Subcutaneous abdominal adipose tissue (tissue), 5 donors: ENCODE measurements at regions not wholly inside any gene's neighbourhood (a gene's known extent, or its start where the extent isn't known, plus 50 kb on each side); places are given as distances from the start of the nearest gene placed in this dataset.

Experiments
- H3K27ac ChIP-seq: one replicate; pipeline ENCODE4 v1.7.0; 2013; ENCODE audit warnings: low read depth, mild to moderate bottlenecking, inconsistent platforms, low read length, moderate library complexity
- H3K27me3 ChIP-seq, 5 donors: one replicate each; pipeline ENCODE4 v1.7.0; 2013; ENCODE audit warnings: low read length in 5 of 5, inconsistent platforms in 1 of 5; ENCODE audit not compliant: control insufficient read depth in 5 of 5, insufficient read depth in 4 of 5
- H3K36me3 ChIP-seq, 5 donors: one replicate each; pipeline ENCODE4 v1.7.0; 2013; ENCODE audit warnings: low read length in 5 of 5; ENCODE audit not compliant: control insufficient read depth in 5 of 5, insufficient read depth in 5 of 5
- H3K4me1 ChIP-seq, 5 donors: one replicate each; pipeline ENCODE4 v1.7.0; 2013; ENCODE audit warnings: low read length in 5 of 5, mild to moderate bottlenecking in 3 of 5, moderate library complexity in 1 of 5; ENCODE audit not compliant: control insufficient read depth in 5 of 5, insufficient read depth in 5 of 5
- H3K4me3 ChIP-seq, 5 donors: one replicate each; pipeline ENCODE4 v1.7.0; 2013; ENCODE audit warnings: low read length in 5 of 5, low read depth in 1 of 5
- H3K9ac ChIP-seq, 5 donors: one replicate each; pipeline ENCODE4 v1.7.0; 2013; ENCODE audit warnings: low read length in 5 of 5, mild to moderate bottlenecking in 4 of 5, moderate library complexity in 3 of 5
- H3K9me3 ChIP-seq, 5 donors: one replicate each; pipeline ENCODE4 v1.7.0; 2013; ENCODE audit warnings: low read length in 5 of 5; ENCODE audit not compliant: control insufficient read depth in 5 of 5
- donor health status: healthy.
- donor health status: healthy.
- donor health status: healthy.
- donor health status: healthy.
- donor health status: healthy.

DNA sequence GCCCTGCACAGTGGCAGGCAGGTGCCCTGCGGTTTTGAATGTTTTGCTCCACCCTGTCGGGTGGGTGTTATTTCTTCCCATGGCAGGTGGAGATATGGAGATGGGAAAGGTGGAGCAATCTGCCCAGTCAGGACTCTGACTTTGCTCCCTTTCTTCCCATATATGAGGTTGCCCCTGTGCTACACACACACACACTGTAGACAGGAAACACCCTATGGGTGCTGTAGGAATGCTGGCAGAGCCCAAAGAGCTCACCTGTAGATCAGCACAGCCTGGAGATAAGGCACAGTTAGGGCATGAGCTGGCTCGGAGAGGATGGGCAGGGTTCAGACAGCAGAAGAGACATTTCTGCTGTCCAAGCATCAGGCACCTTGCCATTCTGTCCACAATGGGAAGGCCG lies 246.0 kb upstream of the AJAP1 start:
- no peak overlapping the region for H3K4me3 ChIP-seq
- H3K9me3 ChIP-seq, result peaks cover 0 to 5% (median 0%) of the 10 kb centered on the region in 5 donors
- H3K4me1 ChIP-seq, result no peaks in the 10 kb centered on the region
- no peak overlapping the region for H3K27ac ChIP-seq
- peaks cover 0 to 13% (median 7%) of the 10 kb centered on the region in 5 donors for H3K27me3 ChIP-seq
- no peak overlapping the region for H3K9ac ChIP-seq
- no peaks in the 10 kb centered on the region for H3K36me3 ChIP-seq

DNA sequence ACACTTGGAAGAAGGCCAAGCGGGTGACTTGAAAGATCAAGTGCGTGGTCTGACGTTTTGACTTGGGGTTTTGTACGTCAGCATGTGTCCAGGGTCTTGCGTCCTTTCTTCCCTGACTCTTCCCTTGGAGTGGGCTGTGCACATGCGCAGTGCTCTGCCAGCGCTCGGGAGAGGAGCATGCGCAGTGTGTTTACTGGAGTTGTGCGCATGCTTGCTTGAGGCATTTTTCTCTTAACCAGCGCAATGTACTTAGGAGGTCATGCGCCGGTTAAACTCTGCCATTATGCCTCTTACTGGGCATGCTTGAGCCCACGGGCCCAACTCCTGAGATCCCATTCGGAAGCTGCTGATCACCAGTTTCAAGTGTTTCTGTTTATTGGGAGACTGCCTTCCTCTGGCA lies 242.5 kb upstream of the AJAP1 start:
- Histone ChIP-seq H3K27me3 (peaks cover 0 to 5% (median under 1%) of the 10 kb centered on the region in 5 donors), H3K4me3 (no peak overlapping the region), H3K9ac (no peak overlapping the region), H3K36me3 (no peaks in the 10 kb centered on the region), H3K4me1 (no peaks in the 10 kb centered on the region), H3K9me3 (peaks cover 0 to 17% (median 5%) of the 10 kb centered on the region in 5 donors), H3K27ac (no peak overlapping the region)

DNA sequence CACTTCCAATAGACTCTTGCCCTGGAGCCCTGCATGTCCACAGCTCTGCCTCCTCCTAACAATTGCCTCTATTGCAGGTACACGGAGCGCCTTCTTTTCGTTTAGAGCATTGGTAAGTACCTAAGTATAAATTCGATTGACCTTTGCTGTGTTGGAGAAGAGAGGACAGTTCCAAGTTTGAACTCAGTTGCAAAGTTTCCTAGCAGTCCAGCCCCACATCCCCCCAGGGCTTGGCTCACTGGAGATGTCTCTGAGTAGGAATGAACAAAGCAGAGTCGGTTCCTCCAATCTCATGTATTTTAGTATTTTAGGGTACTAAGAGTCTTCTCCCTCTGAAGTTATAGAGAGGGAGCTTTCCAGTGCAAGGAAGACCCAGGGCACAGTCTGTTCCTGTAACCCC lies 238.9 kb upstream of the AJAP1 start:
- Histone ChIP-seq H3K27ac (no peak overlapping the region), H3K9ac (no peak overlapping the region), H3K4me3 (no peak overlapping the region), H3K27me3 (peaks cover 0 to 4% (median 0%) of the 10 kb centered on the region in 5 donors), H3K9me3 (peaks cover 5 to 26% (median 10%) of the 10 kb centered on the region in 5 donors), H3K36me3 (no peaks in the 10 kb centered on the region), H3K4me1 (no peaks in the 10 kb centered on the region)

DNA sequence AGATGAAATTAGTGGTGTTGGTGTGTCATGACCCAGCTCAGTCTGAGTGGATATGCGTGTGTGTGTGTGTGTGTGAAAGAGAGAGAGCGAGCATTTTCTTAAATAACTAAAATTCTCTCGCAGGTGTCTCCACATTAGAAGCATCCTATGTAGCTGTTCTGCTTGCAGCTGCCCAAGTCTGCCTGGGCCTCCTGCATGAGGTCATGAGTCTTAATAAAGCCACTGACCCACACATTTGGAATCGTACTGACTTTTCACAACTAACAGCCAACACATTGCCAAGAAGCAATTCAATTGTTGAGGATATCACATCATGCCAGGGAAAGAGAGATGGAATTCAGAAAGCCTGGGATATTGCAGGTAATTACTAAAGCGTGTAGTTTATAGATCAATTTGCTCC lies 238.2 kb upstream of the AJAP1 start:
- peaks cover 5 to 27% (median 14%) of the 10 kb centered on the region in 5 donors for H3K9me3 ChIP-seq
- no peak overlapping the region for H3K9ac ChIP-seq
- no peak overlapping the region for H3K4me3 ChIP-seq
- H3K4me1 ChIP-seq, result no peaks in the 10 kb centered on the region
- H3K27me3 ChIP-seq, result peaks cover 0 to 4% (median 0%) of the 10 kb centered on the region in 5 donors
- no peak overlapping the region for H3K27ac ChIP-seq
- no peaks in the 10 kb centered on the region for H3K36me3 ChIP-seq

DNA sequence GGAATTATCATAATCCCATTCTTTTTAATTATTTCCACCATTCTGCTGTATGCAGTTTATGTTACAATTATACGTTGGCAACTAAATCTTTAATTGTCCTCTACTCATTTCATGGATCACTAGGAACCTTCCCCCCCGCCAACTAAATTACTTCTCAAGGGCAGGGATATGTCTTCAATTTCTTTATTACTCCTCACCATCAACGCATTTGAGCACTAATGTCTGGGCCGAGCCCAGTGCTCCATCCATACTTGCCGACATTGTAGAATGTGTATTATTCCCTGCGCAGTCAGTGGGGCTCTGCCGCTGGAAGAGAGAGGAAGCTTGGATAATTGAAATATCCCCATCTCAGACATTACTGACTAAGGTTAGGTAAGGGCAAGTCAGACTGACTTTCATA lies 236.4 kb upstream of the AJAP1 start:
- Histone ChIP-seq H3K9ac (no peak overlapping the region), H3K27me3 (peaks cover 0 to 8% (median 4%) of the 10 kb centered on the region in 5 donors), H3K27ac (no peak overlapping the region), H3K9me3 (peaks cover 5 to 22% (median 14%) of the 10 kb centered on the region in 5 donors), H3K4me1 (no peaks in the 10 kb centered on the region), H3K4me3 (no peak overlapping the region), H3K36me3 (no peaks in the 10 kb centered on the region)

DNA sequence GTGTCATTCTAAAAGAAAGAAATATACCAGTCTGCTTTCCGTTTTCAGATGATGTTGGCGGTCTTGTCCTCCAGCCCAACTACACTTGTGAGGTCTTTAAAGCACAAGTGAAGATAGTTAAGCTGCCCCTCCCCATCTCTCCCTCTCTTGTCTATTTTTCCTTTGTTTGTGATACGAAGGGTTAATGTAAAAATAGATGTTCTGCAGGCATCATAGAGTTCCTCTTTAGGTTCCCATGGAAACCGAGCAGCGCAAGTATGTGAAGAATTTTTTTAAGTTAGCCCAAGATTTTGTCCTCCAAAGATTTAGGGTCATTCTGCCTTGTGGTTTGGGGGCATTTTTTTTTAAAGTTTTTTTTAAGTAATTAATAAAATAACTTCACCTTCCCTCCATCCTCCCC lies 232.4 kb upstream of the AJAP1 start:
- no peaks in the 10 kb centered on the region for H3K4me1 ChIP-seq
- no peak overlapping the region for H3K9ac ChIP-seq
- H3K36me3 ChIP-seq, result no peaks in the 10 kb centered on the region
- H3K27ac ChIP-seq, result no peak overlapping the region
- H3K9me3 ChIP-seq, result peaks cover 5 to 15% (median 10%) of the 10 kb centered on the region in 5 donors
- peaks cover 0 to 13% (median 3%) of the 10 kb centered on the region in 5 donors for H3K27me3 ChIP-seq
- H3K4me3 ChIP-seq, result no peak overlapping the region

DNA sequence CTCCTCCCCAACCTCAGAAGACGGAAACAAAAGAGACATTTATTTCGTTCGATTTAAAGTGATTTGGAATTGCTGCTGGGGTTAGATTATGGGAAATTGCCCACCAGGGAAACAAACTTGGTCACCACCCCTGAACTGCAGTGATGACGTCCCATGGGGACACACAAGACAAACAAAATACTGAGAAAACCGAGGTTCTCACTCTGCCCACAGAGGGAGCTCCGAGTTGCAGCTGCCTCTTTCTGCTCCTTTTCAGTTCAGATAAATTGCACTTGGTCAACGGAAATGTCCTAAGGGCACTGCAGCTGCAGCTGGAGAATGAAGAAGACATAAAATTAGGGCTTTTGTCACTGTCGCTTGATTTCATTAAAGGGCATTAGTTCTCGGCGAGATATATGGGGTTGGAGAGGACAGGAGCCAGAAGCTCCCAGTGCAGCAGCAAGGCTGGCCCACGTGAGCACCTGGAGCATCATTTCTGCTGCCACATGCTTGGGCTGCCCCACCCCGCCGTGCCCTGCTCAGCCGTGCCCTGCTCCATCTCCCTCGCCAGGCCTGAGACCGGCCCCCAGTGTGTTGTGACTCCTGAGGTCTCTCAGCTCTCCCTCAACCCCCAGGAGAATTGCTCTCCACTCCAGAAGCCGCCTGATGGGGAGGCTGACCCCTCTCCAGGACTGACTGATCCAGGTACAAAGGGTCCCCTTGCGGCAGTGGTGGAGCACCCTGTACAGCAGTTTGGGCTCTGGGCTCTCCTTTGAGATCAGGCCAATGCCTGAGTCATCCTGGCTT lies 231.7 kb upstream of the AJAP1 start:
- Histone ChIP-seq H3K9me3 (peaks cover 5 to 15% (median 10%) of the 10 kb centered on the region in 5 donors), H3K36me3 (no peaks in the 10 kb centered on the region), H3K27me3 (peaks cover 0 to 13% (median 3%) of the 10 kb centered on the region in 5 donors), H3K27ac (no peak overlapping the region), H3K9ac (no peak overlapping the region), H3K4me1 (no peaks in the 10 kb centered on the region), H3K4me3 (no peak overlapping the region)

DNA sequence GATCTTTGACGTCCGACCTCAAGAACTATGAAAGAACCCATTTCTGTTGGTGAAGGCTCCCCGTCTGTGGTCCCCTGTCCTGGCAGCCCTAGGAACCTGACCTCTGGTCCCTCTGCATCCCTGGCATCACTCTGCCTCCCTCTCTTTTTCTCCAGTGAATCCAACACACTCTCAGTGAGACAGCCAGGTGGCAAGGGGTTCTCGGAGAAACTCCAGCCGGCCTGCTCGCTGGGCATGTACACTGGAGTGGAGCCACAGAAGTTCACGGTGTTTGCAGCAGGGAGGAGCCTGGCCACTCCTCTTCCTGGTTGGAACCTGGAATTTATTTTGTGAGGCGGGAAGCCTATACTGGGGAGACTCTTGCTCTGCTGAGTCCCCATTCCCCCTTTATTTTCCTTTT lies 230.2 kb upstream of the AJAP1 start:
- Histone ChIP-seq H3K27me3 (peaks cover 0 to 13% (median 3%) of the 10 kb centered on the region in 5 donors), H3K4me3 (no peak overlapping the region), H3K9me3 (peaks cover 2 to 12% (median 7%) of the 10 kb centered on the region in 5 donors), H3K36me3 (no peaks in the 10 kb centered on the region), H3K9ac (no peak overlapping the region), H3K27ac (no peak overlapping the region), H3K4me1 (no peaks in the 10 kb centered on the region)

DNA sequence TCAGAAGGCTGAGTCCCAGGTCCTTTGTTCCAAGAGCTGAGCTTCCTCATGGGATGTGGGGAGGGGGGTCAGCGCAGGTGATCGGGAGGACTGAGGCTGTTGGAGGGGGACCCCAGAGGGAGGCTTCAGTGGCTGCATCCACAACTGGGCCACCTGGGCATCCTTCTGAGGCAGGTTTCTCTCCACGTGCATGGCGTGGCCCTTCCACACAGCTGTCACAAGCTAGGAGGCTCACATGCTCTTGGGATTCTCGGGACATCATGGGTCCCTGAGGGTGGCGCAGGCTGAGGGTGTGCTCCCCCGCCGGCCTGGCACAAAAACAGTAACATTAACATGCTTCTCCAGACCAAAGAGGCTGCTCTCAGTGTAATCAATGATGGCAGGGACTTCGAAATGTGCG lies 229.6 kb upstream of the AJAP1 start:
- Histone ChIP-seq H3K9me3 (peaks cover 2 to 8% (median 6%) of the 10 kb centered on the region in 5 donors), H3K36me3 (no peaks in the 10 kb centered on the region), H3K4me3 (no peak overlapping the region), H3K27ac (no peak overlapping the region), H3K27me3 (peaks cover 0 to 13% (median 3%) of the 10 kb centered on the region in 5 donors), H3K4me1 (no peaks in the 10 kb centered on the region), H3K9ac (no peak overlapping the region)

DNA sequence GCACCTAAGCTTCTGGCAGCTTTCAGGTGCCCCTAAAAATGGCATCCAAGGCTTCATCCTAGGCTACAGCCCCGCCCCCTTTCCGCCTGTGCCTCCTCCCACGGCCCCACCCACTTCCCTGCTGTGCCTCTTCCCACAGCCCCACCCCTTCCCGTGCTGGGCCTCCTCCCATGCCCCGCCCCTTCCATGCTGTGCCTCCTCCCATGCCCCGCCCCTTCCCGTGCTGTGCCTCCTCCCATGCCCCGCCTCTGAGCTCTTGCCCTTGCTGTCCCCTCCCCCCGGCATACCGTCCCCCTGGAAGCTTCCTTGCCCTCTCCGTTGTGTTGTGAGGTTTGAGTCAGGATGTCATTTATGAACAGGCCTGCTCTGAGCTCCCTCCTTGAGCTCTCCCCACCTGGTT lies 228.5 kb upstream of the AJAP1 start:
- Histone ChIP-seq H3K27ac (no peak overlapping the region), H3K27me3 (peaks cover 0 to 11% (median 3%) of the 10 kb centered on the region in 5 donors), H3K9me3 (peaks cover 0 to 5% (median under 1%) of the 10 kb centered on the region in 5 donors), H3K4me3 (no peak overlapping the region), H3K36me3 (no peaks in the 10 kb centered on the region), H3K9ac (no peak overlapping the region), H3K4me1 (no peaks in the 10 kb centered on the region)
